Fibroblast of upper back skin (primary cell): ENCODE measurements at regions not wholly inside any gene's neighbourhood (a gene's known extent, or its start where the extent isn't known, plus 50 kb on each side); places are given as distances from the start of the nearest gene placed in this dataset.
"Not testable (repeated sequence)": the region's sequence is repeated elsewhere in the genome, so short reads cannot be mapped to it uniquely, and the experiment has no call there.

Experiments used
- DNase-seq: peaks from one replicate; pipeline ENCODE4 v3.0.0-alpha.2; 2013

DNA sequence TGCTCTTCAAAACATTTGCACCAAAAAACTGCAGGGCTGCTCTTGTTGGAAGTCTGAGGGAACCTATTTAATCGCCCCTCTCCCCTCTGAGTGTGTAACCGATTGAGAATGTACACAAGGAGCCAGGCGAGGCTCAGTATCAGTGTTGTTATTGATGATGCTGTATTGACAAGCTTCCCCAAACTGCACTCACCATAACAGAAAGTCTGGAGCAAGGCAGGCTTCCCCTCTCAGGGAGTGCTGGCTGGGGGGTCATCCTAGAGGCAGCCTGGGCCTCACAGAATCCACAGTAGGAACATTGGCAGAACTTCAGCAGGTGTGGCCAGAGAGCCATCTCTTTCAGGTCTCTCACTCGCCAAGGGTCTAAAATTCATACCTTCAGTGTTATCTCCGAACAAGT, 58.1 kb upstream of the TUNAR start:
- no peak for DNase-seq

DNA sequence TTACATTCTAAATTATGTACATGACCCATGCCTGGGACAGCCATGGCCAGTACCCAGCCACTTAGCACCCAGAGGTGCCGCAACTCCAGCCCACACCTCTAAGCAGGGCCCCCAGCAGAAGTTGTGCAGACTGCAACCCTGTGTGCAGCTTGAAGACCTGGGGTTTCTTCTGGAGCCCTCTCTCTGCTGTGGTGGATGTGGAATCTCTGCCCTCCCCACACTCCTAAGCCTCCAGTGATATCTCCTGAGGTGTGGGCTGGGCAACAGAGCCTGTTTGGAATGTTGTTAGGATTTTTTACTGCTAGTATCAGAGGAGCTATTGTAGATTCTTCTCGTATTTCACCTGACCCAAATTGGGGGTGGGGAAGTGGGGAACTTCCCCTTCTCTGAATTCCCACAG, 59.4 kb upstream of the TUNAR start:
- no peak for DNase-seq

DNA sequence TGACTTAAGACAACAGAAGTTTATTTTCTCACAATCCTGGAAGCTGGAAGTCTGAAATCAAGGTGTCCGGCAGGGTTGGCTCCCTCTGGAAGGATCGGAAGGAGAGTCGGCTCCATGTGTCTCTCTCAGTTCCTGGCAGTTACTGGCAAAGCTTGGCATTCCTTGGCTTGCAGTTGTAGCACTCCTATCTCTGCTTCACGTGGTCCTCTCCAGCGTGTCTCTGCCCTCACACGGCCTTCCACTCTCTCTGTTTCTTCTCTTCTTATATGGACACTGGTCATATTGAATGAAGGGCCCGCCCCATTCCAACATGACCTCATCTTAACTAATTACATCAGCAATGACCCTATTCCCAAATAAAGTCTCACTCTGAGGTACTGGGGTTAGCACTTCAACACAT, 60.1 kb upstream of the TUNAR start:
- DNase-seq: no peak

DNA sequence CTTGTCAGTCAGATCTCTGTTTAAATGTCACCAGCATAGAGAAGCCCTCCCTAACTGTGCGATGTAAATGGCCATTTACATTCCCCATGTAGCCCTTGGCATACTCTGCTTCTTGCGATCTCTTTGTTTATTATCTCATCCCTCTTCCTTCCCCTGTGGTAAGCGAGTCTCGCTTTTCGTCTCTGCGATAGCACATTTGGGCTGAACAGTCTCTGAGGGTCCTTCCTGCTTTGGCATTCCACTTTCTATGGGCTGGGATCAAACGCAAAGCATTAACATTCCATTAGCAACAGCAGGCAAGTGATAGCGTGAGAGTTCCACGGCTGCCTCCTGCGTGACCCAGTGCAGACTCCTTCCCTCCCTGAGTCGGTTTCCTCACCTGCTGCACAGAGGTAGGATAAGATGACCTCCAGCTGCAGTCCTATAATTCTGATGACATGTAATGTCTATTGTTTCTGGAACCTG, 61.4 kb upstream of the TUNAR start:
- DNase-seq: no peak

DNA sequence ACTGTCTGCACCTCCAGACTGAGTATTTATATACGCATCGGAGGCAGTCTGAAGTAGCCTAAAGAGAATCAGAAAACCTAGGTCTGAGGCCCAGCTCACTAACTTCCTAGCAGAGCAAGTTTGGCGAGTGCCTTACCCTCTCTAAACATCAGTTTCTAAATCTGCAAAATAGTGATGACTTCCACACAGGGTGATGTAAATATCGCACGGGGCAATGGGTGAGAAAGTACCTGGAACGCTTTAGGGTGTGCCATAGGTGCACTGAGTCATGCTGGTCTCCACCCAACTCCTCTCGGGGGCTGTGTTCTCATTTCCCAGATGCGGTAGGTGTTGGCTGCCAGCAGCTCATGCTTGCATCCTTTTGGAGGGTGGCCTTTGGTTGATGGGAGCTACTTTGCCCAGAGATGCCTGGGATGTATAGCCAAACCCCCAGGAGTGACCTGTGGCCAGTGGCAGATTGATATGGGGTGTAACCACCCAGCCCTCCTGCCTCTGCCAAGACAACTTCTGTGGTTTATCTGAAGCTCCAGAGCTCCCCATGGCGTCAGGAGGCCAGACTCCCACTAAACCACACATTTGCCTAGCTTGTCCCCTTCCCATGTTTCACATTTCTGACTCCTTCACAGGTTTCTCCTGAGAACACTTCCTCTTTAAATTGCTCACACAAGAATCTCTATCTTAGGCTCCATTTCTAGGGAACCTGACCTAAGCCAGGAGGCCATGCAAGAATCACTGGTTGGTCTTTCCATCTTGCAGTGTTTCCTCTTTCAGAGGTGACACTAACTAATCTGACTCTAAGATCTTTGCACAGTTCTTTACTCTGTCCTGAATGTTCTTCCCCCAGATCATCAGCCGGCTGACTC, 62.0 kb upstream of the TUNAR start:
- DNase-seq: no peak

DNA sequence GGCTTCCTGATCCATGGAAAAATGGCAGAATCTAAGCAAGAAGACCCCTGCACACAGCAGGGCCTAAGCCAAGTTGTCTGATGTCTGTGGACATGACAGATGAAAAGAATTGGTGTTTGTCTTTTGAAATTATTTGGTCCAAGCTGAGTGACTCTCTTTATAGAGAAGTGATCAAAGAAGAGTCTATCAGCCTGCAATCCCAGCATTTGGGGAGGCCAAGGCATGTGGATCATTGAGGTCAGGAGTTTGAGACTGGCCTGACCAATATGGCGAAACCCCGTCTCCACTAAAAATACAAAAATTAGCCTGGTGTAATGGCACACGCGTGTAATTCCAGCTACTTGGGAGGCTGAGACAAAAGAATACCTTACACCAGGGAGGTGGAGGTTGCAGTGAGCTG, 64.8 kb upstream of the TUNAR start:
- DNase-seq: no peak

DNA sequence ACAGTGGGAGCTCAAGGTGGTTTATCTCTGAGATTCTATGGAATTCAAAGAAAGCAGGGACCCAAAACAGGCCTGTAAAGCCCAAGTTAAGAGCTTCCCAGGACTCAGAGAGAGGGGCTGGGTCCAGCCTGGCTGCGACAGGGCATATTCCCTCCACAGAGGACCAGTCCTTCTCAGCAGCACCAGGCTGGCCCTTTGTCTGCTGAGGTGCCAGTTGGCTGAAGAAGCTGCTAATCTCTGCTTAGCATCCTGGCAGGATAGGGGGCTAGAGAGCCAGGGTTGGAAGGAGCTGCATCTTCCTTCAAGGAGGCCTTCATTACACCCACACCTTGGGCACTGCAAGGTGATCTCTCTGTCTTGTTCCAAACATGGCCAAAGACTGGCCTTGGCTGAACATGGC, 68.3 kb upstream of the TUNAR start:
- no peak for DNase-seq

DNA sequence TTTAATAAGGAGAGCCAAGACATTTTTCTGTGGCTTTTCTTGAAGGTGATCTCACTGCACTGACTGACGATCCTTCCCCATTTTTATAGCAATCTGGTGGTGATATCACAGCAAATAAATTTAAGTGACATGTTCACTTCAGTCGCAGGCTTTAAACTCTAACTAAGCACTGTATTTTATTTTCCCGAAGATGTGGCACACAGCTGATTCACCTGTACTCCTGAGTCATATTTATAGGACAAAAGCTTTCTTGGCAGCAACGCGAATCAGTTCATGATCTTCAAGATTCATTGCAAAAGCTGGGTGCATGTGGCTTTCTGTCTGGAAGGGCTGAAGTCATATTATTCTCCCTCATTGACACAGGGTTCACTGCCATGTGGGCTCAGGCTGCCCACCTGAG, 79.8 kb upstream of the TUNAR start:
- no peak for DNase-seq

DNA sequence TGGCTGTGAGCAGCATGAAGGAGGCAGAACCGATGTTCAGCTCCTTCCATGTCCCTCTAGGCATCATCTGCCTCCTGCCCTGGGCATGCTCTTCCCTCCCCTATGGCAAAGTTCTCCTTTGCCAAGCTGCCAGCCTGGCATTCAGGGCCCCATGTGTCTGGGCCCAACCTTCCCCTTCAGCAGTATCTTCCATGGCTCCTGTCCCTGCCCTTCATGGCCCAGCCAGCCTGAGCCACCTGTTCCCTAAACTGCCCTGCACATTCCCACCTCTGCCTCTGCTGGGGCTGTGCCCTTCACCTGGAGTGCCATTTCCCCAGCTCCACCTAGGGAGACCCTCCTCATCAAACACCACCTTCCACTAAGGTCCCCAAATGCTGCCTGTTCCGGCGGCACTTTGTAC, 74.0 kb upstream of the TCL1A start:
- no peak for DNase-seq

DNA sequence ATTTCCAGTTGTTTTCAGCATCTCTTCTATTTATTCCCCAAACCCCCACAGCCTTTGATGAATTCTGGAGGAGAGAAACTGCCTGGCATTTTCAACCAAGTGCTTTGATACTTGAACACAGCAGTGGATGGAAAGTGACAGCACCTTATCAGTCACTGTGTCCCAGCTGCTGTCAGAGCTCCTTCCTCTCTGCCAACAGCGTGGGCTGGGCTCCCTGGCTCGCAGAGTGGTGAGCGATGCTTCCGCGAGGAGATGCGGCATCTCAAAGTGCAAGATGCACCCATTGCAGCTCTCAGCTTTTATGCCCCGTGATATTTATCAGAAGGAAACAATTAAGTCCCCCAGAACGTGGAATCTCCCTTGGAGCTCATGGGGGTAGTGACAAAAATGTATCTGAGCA, 72.6 kb upstream of the TCL1A start:
- DNase-seq: no peak

DNA sequence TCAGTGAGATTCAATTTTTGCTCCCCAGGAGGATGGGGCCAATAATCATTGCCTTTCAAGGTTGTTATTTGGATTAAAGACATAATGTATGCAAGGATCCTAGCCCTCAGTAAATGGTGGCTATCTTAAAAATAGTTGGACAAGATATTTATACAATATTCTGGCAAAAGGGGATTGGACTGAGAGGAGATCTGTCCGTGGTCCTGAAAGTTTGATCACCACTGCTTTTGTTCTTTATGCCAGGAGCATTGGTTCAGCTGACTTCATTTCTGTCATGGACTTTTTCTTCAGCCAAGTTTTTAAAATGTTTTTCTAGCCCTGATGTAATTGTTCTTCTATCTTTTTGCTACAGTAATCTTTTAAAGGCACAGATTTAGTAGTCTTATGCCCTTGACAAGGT, 70.2 kb upstream of the TCL1A start:
- DNase-seq: peak; percentile 18

DNA sequence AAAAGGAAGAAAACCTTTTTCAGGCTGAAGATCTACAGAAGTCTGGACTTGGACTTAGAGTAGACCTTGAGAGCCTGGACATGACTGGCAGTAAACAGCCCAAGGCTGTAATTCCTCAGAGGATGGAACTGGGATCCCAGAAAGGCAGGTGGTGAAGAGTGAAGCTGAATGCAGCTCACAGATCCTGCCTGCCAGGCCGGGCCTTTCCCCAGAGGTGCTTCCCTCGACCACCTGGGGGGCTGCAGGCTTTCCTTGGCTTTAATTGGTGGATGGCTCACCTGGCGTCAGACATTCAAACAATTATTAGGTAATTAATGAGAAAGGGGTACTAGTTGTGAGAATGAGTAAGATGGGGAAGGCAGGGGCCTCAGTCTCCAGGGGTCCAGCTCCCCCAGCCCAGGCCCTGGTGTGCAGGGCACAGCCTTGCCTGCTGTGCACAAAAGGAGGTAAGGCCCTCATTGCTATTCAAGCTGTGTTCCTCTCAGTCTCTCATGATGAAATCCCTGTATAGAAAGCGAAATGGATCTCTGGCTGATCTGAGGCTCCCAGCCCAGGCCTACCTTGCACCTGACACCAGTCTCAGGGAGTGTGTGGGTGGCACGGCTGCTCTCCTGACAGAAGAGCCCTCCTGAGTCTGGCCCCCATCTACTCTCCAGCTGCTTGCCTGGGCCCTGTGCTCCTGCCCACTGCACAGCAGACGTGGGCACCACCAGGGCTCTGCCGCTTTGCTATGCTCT, 63.0 kb upstream of the TCL1A start:
- no peak for DNase-seq

DNA sequence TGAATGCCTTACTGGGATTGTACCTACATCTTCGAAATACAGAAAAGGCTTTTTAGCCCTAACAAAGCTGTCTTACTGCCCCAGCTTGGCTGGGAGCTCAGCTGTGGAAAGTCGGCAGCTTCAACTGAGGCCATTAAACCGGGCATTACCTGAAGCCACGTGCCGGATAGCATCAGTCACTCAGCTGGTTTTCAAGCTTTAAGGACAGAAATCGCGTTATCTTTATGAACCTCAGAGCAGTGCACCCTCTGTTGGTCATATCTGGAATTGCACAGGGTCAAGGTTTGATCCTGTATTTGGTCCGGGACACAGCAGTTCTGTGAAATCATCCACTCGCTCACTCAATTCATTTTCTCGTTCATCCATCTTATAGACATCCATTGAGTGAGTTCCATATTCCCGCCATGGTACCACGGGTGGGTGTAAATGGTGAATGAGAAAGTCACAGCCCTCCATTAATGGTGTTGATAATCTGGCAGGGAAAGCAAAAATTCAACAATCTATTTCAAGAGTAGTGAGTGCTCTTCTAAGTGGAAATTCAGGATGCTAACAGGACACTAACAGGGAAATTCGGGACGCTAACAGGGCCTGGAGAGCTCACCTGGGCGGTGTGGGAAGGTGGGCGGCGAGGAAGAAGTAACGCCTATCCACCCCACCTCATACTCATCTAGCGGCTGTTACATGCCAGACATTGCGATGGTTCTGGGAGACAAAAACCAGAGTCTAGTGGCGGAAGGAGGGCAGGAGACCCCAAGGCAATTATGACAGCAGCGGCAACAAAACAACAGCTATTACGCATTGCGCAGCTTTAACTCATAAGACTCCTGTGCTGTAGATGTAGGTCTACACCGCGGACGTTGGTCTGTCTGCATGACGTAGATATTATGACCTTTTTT, 60.6 kb upstream of the TCL1A start:
- DNase-seq: peak; percentile 22

DNA sequence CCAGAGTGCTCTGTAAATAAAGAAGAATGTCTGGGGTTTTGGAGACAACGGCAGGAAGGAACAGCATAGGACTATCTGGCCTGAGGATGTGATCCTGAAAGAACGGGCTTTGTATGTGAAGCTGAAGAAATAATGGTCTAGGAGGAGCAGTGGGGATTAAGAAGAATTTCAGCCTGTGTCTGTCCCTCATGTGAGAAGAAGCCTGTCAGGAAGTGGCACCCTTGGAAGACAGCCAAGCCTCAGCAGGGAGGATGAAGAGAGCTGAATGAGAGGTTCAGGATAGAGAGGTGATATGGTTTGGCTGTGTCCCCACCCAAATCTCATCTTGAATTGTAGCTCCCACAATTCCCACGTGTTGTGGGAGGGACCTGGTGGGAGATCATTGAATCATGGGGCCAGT, 56.9 kb upstream of the TCL1A start:
- DNase-seq: no peak

DNA sequence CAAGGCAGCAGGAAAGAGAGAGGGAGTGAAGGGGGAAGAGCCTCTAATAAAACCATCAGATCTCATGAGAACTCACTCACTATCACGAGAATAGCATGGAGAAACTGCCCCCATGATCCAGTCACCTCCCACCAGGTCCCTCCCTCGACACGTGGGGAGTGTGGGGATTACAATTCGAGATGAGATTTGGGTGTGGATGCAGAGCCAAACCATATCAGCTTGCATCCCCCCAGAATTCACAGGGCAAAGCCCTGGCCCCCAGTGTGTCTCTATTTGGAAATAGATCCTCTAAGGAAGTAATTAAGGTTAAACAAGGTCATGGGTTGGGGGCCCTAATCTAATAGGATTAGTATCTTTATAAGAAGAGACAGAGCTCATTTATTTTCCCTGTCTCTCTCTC, 56.1 kb upstream of the TCL1A start:
- no peak for DNase-seq

DNA sequence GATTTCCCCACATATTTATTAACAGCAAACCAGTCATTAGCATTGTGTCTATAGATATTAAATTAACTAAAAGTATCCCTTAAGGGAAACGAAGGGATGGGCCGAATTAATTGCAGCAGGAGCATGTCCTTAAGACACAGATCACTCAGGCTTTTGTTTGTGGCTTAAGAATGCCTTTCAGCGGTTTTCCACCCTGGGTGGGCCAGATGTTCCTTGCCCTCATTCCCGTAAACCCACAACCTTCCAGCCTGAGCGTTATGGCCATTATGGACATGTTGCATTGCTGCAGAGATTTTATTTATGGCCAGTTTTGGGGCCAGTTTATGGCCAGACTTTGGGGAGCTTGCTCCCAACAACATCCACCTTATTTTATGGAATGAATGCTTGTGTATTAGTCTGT, 55.5 kb upstream of the TCL1A start:
- not testable (repeated sequence) for DNase-seq

DNA sequence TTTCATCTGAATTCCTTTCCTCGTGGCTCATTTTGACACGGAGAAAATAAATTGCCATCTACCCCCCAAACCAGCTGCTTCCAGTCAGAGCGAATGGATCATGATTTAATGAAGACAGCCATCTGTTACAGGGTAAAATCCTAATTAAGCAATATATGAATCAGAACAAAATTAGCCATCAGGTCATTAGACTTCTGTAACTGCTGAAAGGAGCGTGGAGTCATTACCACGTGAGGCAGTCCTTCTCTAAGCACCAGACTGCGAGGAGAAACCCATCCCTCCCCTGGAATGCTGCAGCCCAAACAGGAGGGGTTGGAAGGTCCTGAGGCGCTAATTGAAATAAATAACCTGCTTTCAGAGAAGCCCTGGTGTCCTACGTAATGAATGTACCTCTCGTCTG, 51.1 kb upstream of the TCL1A start:
- no peak for DNase-seq

DNA sequence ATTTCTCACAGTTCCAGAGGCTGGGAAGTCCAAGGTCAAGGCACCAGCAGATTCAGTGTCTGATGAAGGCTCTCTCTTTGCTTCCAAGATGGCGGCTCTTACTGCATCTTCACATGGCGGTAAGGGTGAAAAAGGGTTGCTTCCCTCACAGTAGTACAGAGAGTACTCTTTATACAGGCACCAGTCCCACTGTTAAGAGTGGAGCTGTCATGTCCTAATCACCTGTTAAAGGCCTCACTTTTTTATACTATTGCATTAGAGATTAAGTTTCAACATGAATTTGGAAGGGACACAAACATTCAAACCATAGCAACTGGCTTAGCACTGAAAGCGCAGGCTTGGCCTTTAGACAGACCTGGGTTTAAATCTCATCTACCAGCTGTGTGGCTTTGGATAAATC, 50.0 kb upstream of the TCL1A start:
- no peak for DNase-seq
